IPS-NIHi11 (cell line): ENCODE measurements at regions not wholly inside any gene's neighbourhood (a gene's known extent, or its start where the extent isn't known, plus 50 kb on each side); places are given as distances from the start of the nearest gene placed in this dataset.

Experiments
- DNase-seq: peaks from one replicate; pipeline ENCODE4 v3.0.0; 2012; ENCODE audit warnings: mixed read lengths, low spot score

GRCh38 chr4:55175779-55176231 lies 50.4 kb upstream of the KDR start:
- no peak for DNase-seq

GRCh38 chr4:55176497-55176896 lies 51.1 kb upstream of the KDR start:
- no peak for DNase-seq

GRCh38 chr4:55177461-55177860 lies 52.1 kb upstream of the KDR start:
- DNase-seq = no peak

DNA sequence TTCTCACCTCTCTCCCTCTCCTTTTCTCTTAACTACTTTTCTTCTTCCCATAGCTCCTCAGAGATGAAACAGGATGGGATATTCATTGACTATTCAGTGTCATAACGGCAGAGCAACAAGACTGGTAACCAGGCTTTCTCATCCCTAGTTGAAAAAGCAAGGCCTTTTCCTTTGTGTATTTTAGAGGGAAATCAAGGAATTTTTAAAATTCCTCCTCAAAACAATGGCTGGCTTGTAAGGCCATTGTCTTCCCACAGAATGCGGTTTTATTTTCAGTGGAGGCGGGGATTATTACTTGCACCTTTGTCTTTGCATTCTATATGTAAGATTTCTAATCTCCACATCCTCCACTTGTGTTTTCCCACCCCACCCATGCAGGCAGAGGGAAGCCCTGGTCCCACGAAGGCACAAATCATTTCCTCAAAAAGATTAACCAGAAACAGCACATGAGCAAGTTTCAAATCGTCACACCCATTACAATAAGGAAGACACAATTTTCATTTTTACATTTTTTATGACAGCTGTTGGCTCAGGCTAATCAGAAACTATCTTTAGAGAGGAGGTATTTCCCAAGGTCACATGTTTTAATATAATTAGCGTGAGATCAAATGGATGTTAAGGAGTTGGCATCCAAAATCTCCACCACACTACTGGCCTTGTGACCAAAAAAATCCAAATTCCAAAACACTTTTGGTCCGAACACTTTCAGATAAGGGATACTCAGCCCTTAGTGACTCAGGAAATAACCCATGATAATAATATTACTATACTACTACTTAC lies 53.0 kb upstream of the KDR start:
- DNase-seq = no peak

- no peak for DNase-seq
Observed at GRCh38 chr4:55181010-55182005, 55.9 kb upstream of the KDR start.

- no peak for DNase-seq
Observed at GRCh38 chr4:55183926-55184599, 58.7 kb upstream of the KDR start.

DNA sequence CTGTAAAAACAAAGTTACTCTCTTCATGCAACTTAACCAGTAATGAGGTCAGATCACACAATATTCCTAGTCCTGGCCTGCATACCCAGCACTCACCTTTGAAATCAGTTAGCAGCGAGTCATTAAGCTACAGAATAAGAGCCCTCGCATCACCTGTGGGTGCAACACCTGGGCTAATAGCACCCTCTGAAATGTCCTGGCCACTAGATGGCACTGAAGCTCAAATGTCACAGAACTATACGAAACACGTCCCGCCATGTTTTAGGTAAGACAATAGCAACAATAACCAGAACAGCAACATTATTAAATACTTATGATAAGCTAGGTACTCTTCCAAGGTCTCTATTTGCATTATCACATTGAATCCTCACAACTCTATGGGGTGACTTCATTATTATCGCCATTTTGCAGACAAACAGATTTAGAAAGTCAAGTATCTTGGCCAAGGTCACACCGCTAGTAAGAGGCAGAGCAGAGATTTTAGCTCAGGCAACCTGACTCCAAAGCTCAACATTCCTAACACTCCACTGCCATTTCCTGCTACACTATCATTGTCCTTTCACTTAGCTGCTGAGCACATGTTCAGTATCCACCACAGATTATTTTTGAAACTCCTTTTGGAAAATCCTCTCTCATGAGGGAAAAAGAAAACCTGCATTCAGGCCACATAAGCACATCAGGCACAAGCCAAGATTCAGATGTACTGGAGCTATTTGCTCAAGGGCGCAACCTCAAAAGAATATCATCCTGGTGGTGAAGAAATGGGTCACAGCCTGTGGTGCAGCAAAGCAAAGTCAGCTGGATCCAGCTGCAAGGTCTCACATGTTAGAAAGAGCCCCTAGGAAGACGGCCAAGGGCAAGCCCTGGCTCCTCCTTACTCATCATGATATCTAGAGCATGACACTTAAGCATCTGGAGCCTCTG lies 59.5 kb upstream of the KDR start:
- DNase-seq = no peak

- no peak for DNase-seq
Observed at GRCh38 chr4:55186123-55186522, 60.7 kb upstream of the KDR start.

DNA sequence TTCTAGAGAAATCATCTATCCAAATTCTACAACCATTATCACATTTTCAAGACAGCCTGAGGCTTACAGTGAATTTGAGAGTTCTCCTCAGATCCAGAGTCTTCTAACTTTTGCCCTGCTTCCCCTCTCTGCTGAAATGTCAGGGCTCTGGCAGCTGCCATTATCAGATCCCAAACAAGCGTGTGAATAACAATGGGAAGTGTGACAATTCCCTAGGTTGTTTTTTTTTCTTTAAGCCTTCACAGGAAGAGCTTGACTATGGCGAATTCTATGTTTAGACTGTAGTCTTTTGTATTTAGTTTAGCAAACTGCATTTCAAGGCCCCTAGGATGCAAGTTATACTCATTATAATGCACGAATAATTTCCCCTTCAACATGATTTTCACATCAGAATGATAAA lies 61.3 kb upstream of the KDR start:
- DNase-seq = no peak

DNA sequence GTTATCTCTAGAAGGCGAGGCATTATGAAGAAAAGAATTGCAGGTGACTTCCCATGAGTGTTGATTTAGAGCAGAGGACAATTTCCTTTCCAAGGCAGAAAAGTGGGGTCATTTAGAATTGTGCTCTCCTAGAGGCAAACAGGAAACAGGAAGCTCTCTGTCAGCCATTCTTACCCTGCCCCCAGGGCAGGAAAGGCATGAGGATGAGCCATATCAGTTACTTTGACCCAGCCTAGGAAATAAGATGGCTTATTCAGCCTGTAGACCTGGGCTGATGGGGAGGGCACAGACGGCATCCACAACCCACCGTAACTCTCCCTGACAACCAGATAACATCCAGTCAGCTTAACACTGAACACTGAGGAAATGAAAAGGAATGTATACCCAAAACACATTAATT lies 88.8 kb upstream of the KDR start:
- peak; percentile 15 for DNase-seq

DNA sequence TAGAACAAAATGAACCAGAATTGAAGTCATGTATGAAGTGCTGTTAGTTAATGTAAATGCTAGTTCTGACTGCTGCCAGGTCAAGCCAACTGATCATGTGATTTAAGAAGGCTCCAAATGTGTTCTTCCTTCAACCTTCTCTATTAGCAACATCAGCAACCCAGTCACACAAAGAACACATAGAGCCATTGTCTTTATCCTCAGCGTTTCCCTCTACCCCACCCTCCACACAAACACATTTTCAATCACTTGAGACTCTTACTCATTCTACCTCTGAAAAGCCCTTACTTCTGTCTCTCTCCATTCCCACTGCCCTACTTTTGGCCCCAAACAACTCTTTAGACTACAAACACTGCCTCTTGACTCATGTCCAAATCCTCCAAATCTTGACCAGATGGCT lies 89.7 kb upstream of the KDR start:
- DNase-seq = no peak

- DNase-seq = no peak
Observed at GRCh38 chr4:55216863-55217635, 91.7 kb upstream of the KDR start.

DNA sequence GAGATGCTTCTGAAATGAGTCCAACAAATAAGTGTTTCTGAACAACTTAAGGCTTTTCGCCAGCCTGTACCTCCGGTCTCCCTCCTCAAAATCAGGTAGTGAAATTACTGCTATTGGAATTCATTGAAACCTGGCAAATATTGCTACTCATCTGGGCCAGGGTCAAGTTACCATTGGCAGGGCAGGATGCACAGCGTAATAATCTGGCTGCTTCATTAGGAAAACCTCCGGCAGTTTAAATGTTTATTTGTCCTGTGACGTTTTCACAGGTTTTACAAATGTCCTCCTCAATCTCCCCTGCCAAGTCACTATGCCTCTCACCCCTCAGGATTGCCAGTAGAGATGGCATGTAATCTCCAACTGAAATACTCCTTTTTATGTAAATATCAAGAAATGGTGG lies 92.6 kb upstream of the KDR start:
- no peak for DNase-seq

DNA sequence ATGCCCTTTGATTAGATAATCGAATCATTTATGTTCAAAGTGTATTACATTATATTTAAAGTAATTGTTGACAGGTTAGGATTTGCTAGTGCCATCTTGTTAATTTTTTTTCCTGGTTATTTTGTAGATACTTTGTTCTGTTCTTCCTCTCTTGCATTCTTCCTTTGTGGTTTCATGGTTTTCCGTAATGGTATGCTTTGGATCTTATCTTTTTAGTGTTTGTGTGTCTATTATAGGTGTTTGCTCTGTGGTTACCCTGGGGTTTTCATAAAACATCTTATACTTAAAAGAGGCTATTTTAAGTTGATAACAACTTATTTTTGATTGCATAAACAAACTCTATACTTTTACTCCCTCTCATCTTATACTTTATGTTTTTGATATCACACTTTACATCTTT lies 108.2 kb upstream of the SRD5A3 start:
- DNase-seq = no peak

DNA sequence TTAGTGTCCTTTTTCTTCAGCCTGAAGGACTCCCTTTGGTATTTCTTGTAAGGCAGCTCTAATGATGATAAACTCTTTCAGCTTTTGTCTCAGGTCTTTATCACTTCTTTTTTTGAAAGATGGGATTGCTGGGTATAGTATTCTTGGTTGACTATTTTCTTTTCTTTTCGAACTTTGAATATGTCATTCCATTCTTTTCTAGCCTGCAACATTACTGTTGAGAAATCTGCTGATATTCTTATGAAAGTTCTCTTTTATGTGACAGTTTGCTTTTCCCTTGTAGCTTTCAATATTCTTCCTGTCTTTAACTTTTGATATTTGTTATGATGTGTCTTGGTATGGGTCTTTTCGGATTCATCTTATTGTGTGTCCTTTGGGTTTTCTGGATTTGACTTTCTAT lies 107.6 kb upstream of the SRD5A3 start:
- DNase-seq = no peak

GRCh38 chr4:55241461-55241860 lies 104.6 kb upstream of the SRD5A3 start:
- no peak for DNase-seq

DNA sequence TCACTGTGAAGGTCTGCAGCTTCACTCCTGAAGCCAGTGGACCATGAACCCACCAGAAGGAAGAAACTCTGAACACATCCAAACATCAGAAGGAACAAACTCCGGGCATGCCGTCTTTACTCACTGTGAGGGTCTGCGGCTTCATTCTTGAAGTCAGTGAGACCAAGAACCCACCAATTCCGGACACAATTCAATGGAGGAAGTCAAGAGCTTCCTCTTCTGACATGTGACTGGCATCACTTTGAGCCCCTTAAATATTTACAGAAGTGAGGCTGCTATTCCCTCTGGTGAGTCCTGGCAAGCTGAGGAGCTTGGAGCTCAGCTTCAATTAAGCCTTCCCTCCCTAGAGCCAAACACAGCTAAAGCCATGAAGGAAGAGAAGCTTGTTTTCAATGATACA lies 103.5 kb upstream of the SRD5A3 start:
- DNase-seq = no peak

DNA sequence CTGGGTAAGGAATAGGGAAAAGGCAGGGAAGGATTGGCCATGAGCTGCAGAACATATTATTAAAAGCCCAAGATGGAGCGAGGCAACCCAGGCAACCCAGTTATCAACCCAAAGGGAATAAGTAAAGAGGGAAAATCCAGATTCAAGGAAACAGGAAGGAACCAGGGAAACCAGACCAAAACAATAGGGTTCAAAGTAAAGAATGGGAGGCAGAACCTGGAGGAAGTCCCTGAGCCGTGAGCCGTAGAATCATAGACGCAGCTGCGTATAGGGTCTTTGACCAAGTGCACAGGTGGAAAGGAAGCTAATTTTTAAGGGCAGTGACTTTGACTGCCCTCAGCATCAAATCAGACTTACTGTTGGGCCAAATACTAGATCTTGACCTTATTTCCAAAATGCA lies 98.5 kb upstream of the SRD5A3 start:
- DNase-seq = no peak

- no peak for DNase-seq
Observed at GRCh38 chr4:55248756-55249155, 97.3 kb upstream of the SRD5A3 start.

GRCh38 chr4:55249476-55249875 lies 96.6 kb upstream of the SRD5A3 start:
- DNase-seq = no peak

DNA sequence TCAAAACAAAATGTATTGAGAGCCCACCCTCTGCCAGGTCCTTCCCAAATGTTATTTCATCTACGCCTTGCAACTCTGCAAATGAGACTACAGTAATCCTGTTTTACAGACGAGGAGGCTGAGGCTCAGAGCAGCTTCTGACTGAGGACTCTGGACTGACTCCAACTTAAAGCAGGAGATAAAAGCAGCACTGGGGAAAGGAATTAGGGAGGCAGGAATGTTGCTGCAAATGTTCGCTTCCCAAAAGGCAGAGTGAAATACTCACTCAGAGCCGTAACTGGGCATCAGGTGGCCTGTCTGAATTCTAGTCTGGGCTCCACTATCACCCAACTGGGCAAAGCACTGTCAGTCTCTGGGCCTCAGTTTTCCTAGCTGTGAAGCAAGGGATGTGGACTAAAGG lies 94.7 kb upstream of the SRD5A3 start:
- no peak for DNase-seq
